Retinal pigment epithelial cell (primary cell): ENCODE measurements at regions not wholly inside any gene's neighbourhood (a gene's known extent, or its start where the extent isn't known, plus 50 kb on each side); places are given as distances from the start of the nearest gene placed in this dataset.

Source experiments
- DNase-seq: peaks from one replicate; pipeline ENCODE4 v3.0.0-alpha.2; 2010; ENCODE audit warnings: low read depth
- H3K4me3 ChIP-seq: 2 replicates; pipeline ENCODE4 v1.5.1; 2011; ENCODE audit warnings: mild to moderate bottlenecking, low read length, control low read depth, moderate library complexity
- CTCF ChIP-seq: conservative IDR thresholded peaks from 2 replicates; pipeline ENCODE4 v1.5.1; 2011; ENCODE audit warnings: low read depth, low read length, control low read depth, inconsistent platforms

- H3K4me3 ChIP-seq, result no peak overlapping the region
- DNase-seq, result no peak
- no peak for TF ChIP-seq CTCF
Measured at GRCh38 chr15:46894644-46895043, 822.7 kb upstream of the SEMA6D start.

- no peak for TF ChIP-seq CTCF
- no peak overlapping the region for H3K4me3 ChIP-seq
- DNase-seq, result no peak
Measured at GRCh38 chr15:46897266-46897665, 820.0 kb upstream of the SEMA6D start.

GRCh38 chr15:46901001-46901400, 816.3 kb upstream of the SEMA6D start:
- no peak for DNase-seq
- no peak for TF ChIP-seq CTCF
- H3K4me3 ChIP-seq, result no peak overlapping the region

GRCh38 chr15:46917721-46918252, 799.5 kb upstream of the SEMA6D start:
- TF ChIP-seq CTCF, result no peak
- DNase-seq, result no peak
- no peak overlapping the region for H3K4me3 ChIP-seq

- H3K4me3 ChIP-seq, result no peak overlapping the region
- no peak for DNase-seq
- TF ChIP-seq CTCF, result no peak
Measured at GRCh38 chr15:46918462-46919140, 798.7 kb upstream of the SEMA6D start.

GRCh38 chr15:46921891-46922290, 795.4 kb upstream of the SEMA6D start:
- DNase-seq, result no peak
- H3K4me3 ChIP-seq, result no peak overlapping the region
- TF ChIP-seq CTCF, result no peak

- no peak for DNase-seq
- TF ChIP-seq CTCF, result no peak
- H3K4me3 ChIP-seq, result no peak overlapping the region
Measured at GRCh38 chr15:46930426-46930825, 786.9 kb upstream of the SEMA6D start.
